ENCODE measurements at regions not wholly inside any gene's neighbourhood (a gene's known extent, or its start where the extent isn't known, plus 50 kb on each side); places are given as distances from the start of the nearest gene placed in this dataset.

- H3K9me2 ChIP-seq (replicated peaks; ENCODE audit: insufficient read depth): no peaks in the 10 kb centered on the region
- no peak overlapping the region for H3K27ac ChIP-seq
- H3K79me2 ChIP-seq: no peaks in the 10 kb centered on the region
- H3K9me3 ChIP-seq (ENCODE audit: low read depth): no peaks in the 10 kb centered on the region
- H3K4me2 ChIP-seq: no peak overlapping the region
- no peaks in the 10 kb centered on the region for H3K4me1 ChIP-seq (ENCODE audit: insufficient read depth)
- H3K27me3 ChIP-seq: no peaks in the 10 kb centered on the region
- no peak for TF ChIP-seq CTCF (IDR thresholded peaks at IDR 0.05; ENCODE audit: poor library complexity)
- TF ChIP-seq EZH2 (IDR thresholded peaks at IDR 0.05; ENCODE audit: borderline replicate concordance): no peak
- TF ChIP-seq EZH2phosphoT487 (IDR thresholded peaks at IDR 0.05; ENCODE audit: low read depth, severe bottlenecking, unreplicated experiment): no peak
- H2AFZ ChIP-seq: no peak overlapping the region
- no peak for DNase-seq (ENCODE audit: low spot score)
- no peaks in the 10 kb centered on the region for H3K36me3 ChIP-seq (replicated peaks; ENCODE audit: insufficient read depth, low read depth)
- H3K4me3 ChIP-seq: no peak overlapping the region
- H4K20me1 ChIP-seq (ENCODE audit: insufficient read depth, poor library complexity, severe bottlenecking): no peaks in the 10 kb centered on the region
These were observed 399.5 kb upstream of the TNC start for GRCh38 chr9:115517335-115518075.

GRCh38 chr9:115520646-115521045, 402.7 kb upstream of the TNC start:
- Histone ChIP-seq H3K4me2 (no peak overlapping the region), H3K9me3 (ENCODE audit: low read depth) (no peaks in the 10 kb centered on the region), H3K27me3 (no peaks in the 10 kb centered on the region), H3K36me3 (replicated peaks; ENCODE audit: insufficient read depth, low read depth) (no peaks in the 10 kb centered on the region), H4K20me1 (ENCODE audit: insufficient read depth, poor library complexity, severe bottlenecking) (no peaks in the 10 kb centered on the region), H3K9me2 (replicated peaks; ENCODE audit: insufficient read depth) (no peaks in the 10 kb centered on the region), H3K4me3 (no peak overlapping the region), H3K79me2 (no peaks in the 10 kb centered on the region), H3K4me1 (ENCODE audit: insufficient read depth) (no peaks in the 10 kb centered on the region), H2AFZ (no peak overlapping the region), H3K27ac (no peak overlapping the region)
- DNase-seq (ENCODE audit: low spot score): no peak
- TF ChIP-seq EZH2phosphoT487 (IDR thresholded peaks at IDR 0.05; ENCODE audit: low read depth, severe bottlenecking, unreplicated experiment) (no peak), EZH2 (IDR thresholded peaks at IDR 0.05; ENCODE audit: borderline replicate concordance) (no peak), CTCF (IDR thresholded peaks at IDR 0.05; ENCODE audit: poor library complexity) (no peak)
- WGBS (ENCODE audit: low lambda C conversion rate, missing lambda C conversion rate): 80% methylated on average over 3 of the region's 3 CpGs

- H3K4me3 ChIP-seq: no peak overlapping the region
- H4K20me1 ChIP-seq (ENCODE audit: insufficient read depth, poor library complexity, severe bottlenecking): no peaks in the 10 kb centered on the region
- no peaks in the 10 kb centered on the region for H3K79me2 ChIP-seq
- no peaks in the 10 kb centered on the region for H3K9me2 ChIP-seq (replicated peaks; ENCODE audit: insufficient read depth)
- no peak overlapping the region for H3K27ac ChIP-seq
- DNase-seq (ENCODE audit: low spot score): no peak
- H3K4me2 ChIP-seq: no peak overlapping the region
- no peak overlapping the region for H2AFZ ChIP-seq
- no peak for TF ChIP-seq CTCF (IDR thresholded peaks at IDR 0.05; ENCODE audit: poor library complexity)
- no peak for TF ChIP-seq EZH2 (IDR thresholded peaks at IDR 0.05; ENCODE audit: borderline replicate concordance)
- WGBS (ENCODE audit: low lambda C conversion rate, missing lambda C conversion rate): 75% methylated on average over 3 of the region's 3 CpGs
- no peaks in the 10 kb centered on the region for H3K36me3 ChIP-seq (replicated peaks; ENCODE audit: insufficient read depth, low read depth)
- no peaks in the 10 kb centered on the region for H3K9me3 ChIP-seq (ENCODE audit: low read depth)
- no peaks in the 10 kb centered on the region for H3K27me3 ChIP-seq
- H3K4me1 ChIP-seq (ENCODE audit: insufficient read depth): no peaks in the 10 kb centered on the region
These were observed 405.0 kb upstream of the TNC start for GRCh38 chr9:115522912-115523311.
